Liver (tissue), 7 donors: ENCODE measurements at regions not wholly inside any gene's neighbourhood (a gene's known extent, or its start where the extent isn't known, plus 50 kb on each side); places are given as distances from the start of the nearest gene placed in this dataset.

ENCODE experiments used
- DNase-seq: peaks from one replicate; pipeline ENCODE4 v3.0.0-alpha.2; 2017; ENCODE audit warnings: low spot score
- H3K27ac ChIP-seq, 2 donors: one replicate each; pipeline ENCODE4 v1.7.0; 2013; ENCODE audit warnings: inconsistent platforms in 2 of 2, low read length in 2 of 2, control low read depth in 1 of 2, low read depth in 1 of 2, mild to moderate bottlenecking in 1 of 2
- H3K27me3 ChIP-seq, 4 donors: one replicate each; pipeline versions ENCODE4 v1.6.1 to v1.7.0; 2013; ENCODE audit warnings: low read length in 3 of 4, inconsistent platforms in 1 of 4, mild to moderate bottlenecking in 1 of 4, moderate library complexity in 1 of 4; ENCODE audit not compliant: control insufficient read depth in 4 of 4, insufficient read depth in 4 of 4
- H3K36me3 ChIP-seq, 4 donors: one replicate each; pipeline versions ENCODE4 v1.6.1 to v1.7.0; 2013; ENCODE audit warnings: low read length in 3 of 4, mild to moderate bottlenecking in 3 of 4, low read depth in 1 of 4, moderate library complexity in 1 of 4; ENCODE audit not compliant: control insufficient read depth in 4 of 4, insufficient read depth in 3 of 4
- H3K4me1 ChIP-seq, 4 donors: one replicate each; pipeline versions ENCODE4 v1.6.1 to v1.7.0; 2013; ENCODE audit warnings: low read length in 3 of 4, mild to moderate bottlenecking in 3 of 4, moderate library complexity in 1 of 4; ENCODE audit not compliant: control insufficient read depth in 4 of 4, insufficient read depth in 4 of 4
- H3K4me3 ChIP-seq, 3 donors: one replicate each; pipeline versions ENCODE4 v1.6.1 to v1.7.0; 2013; ENCODE audit warnings: low read length in 3 of 3, control low read depth in 1 of 3, low read depth in 1 of 3, mild to moderate bottlenecking in 1 of 3
- H3K9ac ChIP-seq, 2 donors: one replicate each; pipeline ENCODE4 v1.7.0; 2013; ENCODE audit warnings: low read length in 2 of 2, mild to moderate bottlenecking in 2 of 2, moderate library complexity in 2 of 2, control low read depth in 1 of 2, low read depth in 1 of 2
- H3K9me3 ChIP-seq, 4 donors: one replicate each; pipeline versions ENCODE4 v1.6.1 to v1.7.0; 2013; ENCODE audit warnings: low read length in 3 of 4; ENCODE audit not compliant: control insufficient read depth in 4 of 4
- FOXA2 ChIP-seq: IDR thresholded peaks from 2 replicates; pipeline ENCODE4 v1.6.1; 2016; ENCODE audit warnings: antibody characterized with exemption
- HNF4G ChIP-seq: IDR thresholded peaks from 2 replicates; pipeline ENCODE4 v1.6.1; 2016; ENCODE audit warnings: antibody characterized with exemption
- JUND ChIP-seq, 2 donors: IDR thresholded peaks; 2 replicates each; pipeline ENCODE4 v1.6.1; 2016; ENCODE audit warnings: antibody characterized with exemption in 2 of 2
- NR2F2 ChIP-seq: IDR thresholded peaks from 2 replicates; pipeline ENCODE4 v1.6.1; 2016; ENCODE audit warnings: antibody characterized with exemption
- RXRA ChIP-seq, 2 donors: IDR thresholded peaks; 2 replicates each; pipeline ENCODE4 v1.6.1; 2017 to 2018; ENCODE audit warnings: antibody characterized with exemption in 2 of 2, mild to moderate bottlenecking in 1 of 2
- SP1 ChIP-seq: IDR thresholded peaks from 2 replicates; pipeline ENCODE4 v1.6.1; 2018; ENCODE audit warnings: antibody characterized with exemption, mild to moderate bottlenecking
- TAF1 ChIP-seq: conservative IDR thresholded peaks from 2 replicates; pipeline ENCODE4 v1.6.1; 2016; ENCODE audit warnings: antibody characterized with exemption, mild to moderate bottlenecking
- YY1 ChIP-seq: IDR thresholded peaks from 2 replicates; pipeline ENCODE4 v1.6.1; 2016; ENCODE audit warnings: antibody characterized with exemption, mild to moderate bottlenecking
- WGBS: extraction: QIAGEN DNeasy Blood & Tissue Kit; methylation state at CpG from one replicate; pipeline ENCODE4 v1.1.7; 2013; 5-methylcytosine and 5-hydroxymethylcytosine counted together
- TF ChIP-seq, protein P1 (sequence below): IDR thresholded peaks from 2 replicates; pipeline ENCODE4 v1.6.1; 2016; ENCODE audit warnings: antibody characterized with exemption
- TF ChIP-seq, protein P2 (sequence below): IDR thresholded peaks from 2 replicates; pipeline ENCODE4 v1.6.1; 2016; ENCODE audit warnings: antibody characterized with exemption
- TF ChIP-seq, protein P3 (sequence below): IDR thresholded peaks from 2 replicates; pipeline ENCODE4 v1.6.1; 2016; ENCODE audit warnings: antibody characterized with exemption, mild to moderate bottlenecking
- TF ChIP-seq, protein P4 (sequence below): IDR thresholded peaks from 2 replicates; pipeline ENCODE4 v1.6.1; 2016; ENCODE audit warnings: antibody characterized with exemption
- donor health status: healthy.
- donor health status: healthy.
- donor health status: healthy.
- donor health status: healthy.

DNA sequence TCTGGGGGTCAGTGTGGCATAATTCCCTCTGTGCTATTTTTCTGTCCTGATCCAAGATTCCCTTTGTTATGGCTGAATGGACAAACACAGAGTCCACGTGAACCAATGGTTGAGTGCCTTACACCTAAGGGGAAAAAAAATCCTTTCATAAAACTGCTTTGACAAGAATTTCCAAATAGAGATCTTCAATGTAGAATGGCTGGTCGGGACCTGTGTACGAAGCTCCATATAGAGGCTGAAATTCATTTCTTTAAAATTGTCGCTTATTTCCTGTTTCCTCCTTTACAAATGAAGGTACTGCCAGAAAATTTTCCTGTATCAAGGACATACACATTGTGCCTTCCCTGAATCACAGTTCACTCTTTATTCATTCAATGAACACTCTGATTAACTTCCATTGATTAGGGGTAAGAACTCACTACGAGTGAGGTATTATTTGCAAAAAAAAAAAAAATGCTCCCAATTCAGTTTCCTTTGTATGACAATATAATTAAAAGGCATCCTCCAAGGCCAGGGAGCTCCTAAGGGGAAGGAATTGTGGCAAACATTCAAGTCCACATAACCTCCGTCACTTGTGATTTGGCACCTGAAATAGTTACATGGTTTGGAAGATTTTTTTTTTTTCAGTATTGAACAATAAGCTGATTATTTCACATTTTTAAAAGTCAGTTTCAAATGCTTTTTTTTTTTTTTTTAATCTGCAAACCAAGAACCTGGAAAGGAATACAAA is 293.8 kb downstream of the MEX3B start:
- Histone ChIP-seq H3K27ac (no peak overlapping the region), H3K9me3 (no peaks in the 10 kb centered on the region)
- WGBS = 59% methylated on average over 6 of the region's 6 CpGs

DNA sequence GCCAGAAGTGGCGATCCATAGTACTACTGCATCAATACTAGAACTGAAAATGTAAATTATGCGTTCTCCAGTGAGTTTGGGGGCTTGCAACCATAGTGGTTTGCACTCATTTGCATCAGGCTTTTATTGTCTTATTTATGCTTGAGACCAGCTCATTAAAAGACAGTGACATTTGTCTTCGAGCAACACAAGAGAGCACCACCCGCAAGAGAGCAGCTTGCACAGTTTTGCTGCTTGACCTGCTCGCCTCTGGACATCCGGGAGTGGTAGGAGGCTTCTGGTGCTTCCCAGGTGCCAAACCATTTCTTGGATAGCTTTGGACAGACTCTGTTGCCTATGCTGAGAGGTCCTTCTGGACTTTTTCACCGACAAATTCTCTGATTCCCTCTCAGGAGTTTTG is 294.6 kb downstream of the MEX3B start:
- DNase-seq = no peak
- WGBS = 76% methylated on average over 7 of the region's 7 CpGs
- Histone ChIP-seq H3K4me3 (no peak overlapping the region), H3K4me1 (peaks cover 0 to 2% (median 0%) of the 10 kb centered on the region in 4 donors), H3K27ac (no peak overlapping the region), H3K9ac (no peak overlapping the region), H3K27me3 (no peaks in the 10 kb centered on the region), H3K36me3 (no peaks in the 10 kb centered on the region), H3K9me3 (no peaks in the 10 kb centered on the region)
- TF ChIP-seq SP1 (no peak), NR2F2 (no peak), JUND (IDR thresholded peaks at IDR 0.05) (no peak)
- TF ChIP-seq, protein P1, sequence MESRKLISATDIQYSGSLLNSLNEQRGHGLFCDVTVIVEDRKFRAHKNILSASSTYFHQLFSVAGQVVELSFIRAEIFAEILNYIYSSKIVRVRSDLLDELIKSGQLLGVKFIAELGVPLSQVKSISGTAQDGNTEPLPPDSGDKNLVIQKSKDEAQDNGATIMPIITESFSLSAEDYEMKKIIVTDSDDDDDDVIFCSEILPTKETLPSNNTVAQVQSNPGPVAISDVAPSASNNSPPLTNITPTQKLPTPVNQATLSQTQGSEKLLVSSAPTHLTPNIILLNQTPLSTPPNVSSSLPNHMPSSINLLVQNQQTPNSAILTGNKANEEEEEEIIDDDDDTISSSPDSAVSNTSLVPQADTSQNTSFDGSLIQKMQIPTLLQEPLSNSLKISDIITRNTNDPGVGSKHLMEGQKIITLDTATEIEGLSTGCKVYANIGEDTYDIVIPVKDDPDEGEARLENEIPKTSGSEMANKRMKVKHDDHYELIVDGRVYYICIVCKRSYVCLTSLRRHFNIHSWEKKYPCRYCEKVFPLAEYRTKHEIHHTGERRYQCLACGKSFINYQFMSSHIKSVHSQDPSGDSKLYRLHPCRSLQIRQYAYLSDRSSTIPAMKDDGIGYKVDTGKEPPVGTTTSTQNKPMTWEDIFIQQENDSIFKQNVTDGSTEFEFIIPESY = no peak
- TF ChIP-seq, protein P2, sequence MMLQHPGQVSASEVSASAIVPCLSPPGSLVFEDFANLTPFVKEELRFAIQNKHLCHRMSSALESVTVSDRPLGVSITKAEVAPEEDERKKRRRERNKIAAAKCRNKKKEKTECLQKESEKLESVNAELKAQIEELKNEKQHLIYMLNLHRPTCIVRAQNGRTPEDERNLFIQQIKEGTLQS = no peak
- TF ChIP-seq, protein P3, sequence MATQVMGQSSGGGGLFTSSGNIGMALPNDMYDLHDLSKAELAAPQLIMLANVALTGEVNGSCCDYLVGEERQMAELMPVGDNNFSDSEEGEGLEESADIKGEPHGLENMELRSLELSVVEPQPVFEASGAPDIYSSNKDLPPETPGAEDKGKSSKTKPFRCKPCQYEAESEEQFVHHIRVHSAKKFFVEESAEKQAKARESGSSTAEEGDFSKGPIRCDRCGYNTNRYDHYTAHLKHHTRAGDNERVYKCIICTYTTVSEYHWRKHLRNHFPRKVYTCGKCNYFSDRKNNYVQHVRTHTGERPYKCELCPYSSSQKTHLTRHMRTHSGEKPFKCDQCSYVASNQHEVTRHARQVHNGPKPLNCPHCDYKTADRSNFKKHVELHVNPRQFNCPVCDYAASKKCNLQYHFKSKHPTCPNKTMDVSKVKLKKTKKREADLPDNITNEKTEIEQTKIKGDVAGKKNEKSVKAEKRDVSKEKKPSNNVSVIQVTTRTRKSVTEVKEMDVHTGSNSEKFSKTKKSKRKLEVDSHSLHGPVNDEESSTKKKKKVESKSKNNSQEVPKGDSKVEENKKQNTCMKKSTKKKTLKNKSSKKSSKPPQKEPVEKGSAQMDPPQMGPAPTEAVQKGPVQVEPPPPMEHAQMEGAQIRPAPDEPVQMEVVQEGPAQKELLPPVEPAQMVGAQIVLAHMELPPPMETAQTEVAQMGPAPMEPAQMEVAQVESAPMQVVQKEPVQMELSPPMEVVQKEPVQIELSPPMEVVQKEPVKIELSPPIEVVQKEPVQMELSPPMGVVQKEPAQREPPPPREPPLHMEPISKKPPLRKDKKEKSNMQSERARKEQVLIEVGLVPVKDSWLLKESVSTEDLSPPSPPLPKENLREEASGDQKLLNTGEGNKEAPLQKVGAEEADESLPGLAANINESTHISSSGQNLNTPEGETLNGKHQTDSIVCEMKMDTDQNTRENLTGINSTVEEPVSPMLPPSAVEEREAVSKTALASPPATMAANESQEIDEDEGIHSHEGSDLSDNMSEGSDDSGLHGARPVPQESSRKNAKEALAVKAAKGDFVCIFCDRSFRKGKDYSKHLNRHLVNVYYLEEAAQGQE = no peak
- TF ChIP-seq, protein P4, sequence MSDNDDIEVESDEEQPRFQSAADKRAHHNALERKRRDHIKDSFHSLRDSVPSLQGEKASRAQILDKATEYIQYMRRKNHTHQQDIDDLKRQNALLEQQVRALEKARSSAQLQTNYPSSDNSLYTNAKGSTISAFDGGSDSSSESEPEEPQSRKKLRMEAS = no peak

More for the DNA sequence above, 293.8 kb downstream of the MEX3B start:
- Histone ChIP-seq H3K4me3 (no peak overlapping the region), H3K36me3 (no peaks in the 10 kb centered on the region), H3K27me3 (no peaks in the 10 kb centered on the region), H3K9ac (no peak overlapping the region), H3K4me1 (peaks cover 0 to 2% (median 0%) of the 10 kb centered on the region in 4 donors)
- TF ChIP-seq, protein P2 = no peak
- TF ChIP-seq RXRA (IDR thresholded peaks at IDR 0.05) (no peak), HNF4G (no peak), TAF1 (no peak), YY1 (no peak), SP1 (no peak), FOXA2 (no peak)
- no peak for DNase-seq
